HG03521 (cell line): ENCODE measurements at regions not wholly inside any gene's neighbourhood (a gene's known extent, or its start where the extent isn't known, plus 50 kb on each side); places are given as distances from the start of the nearest gene placed in this dataset.

Source experiments
- ATAC-seq: cut with Tn5 transposase; IDR thresholded peaks from one replicate; pipeline ENCODE4 v1.9.1; 2021; ENCODE audit warnings: mild to moderate bottlenecking, moderate library complexity; ENCODE audit not compliant: unreplicated experiment

DNA sequence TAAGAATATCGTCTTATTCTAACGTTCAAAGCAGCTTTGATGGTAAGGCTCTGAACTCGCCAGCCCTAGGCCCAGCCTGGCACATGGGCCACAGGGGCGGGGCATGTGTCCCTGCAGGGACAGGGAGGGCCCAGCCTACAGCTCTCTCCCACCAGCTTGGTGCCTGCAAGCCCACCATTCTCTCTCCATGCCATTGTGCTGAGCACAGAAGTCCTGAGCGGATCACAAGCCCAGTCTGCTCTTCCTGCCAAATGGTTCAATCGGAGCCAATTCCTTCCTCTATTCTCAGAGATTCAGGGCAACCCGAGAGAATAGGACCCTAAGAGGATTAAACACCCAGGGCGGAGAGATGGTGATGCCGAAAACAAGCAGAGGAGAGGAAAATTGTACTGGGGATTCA, 50.3 kb upstream of the APCDD1 start:
- no peak for ATAC-seq
